NCI-H460 (cell line): ENCODE measurements at regions not wholly inside any gene's neighbourhood (a gene's known extent, or its start where the extent isn't known, plus 50 kb on each side); places are given as distances from the start of the nearest gene placed in this dataset.

Source experiments
- DNase-seq: peaks from one replicate; pipeline ENCODE4 v3.0.0-alpha.2; 2016; ENCODE audit warnings: low read depth; ENCODE audit errors: extremely low read depth

- DNase-seq, result no peak
Observed at GRCh38 chr12:27178723-27179399, 65.2 kb upstream of the STK38L start.

GRCh38 chr12:27179400-27180214, 64.5 kb upstream of the STK38L start:
- no peak for DNase-seq

GRCh38 chr12:27180906-27181505, 63.1 kb upstream of the STK38L start:
- DNase-seq, result no peak

- DNase-seq, result no peak
Observed at GRCh38 chr12:27183342-27183741, 60.7 kb upstream of the STK38L start.

- no peak for DNase-seq
Observed at GRCh38 chr12:27185234-27186021, 58.7 kb upstream of the STK38L start.

GRCh38 chr12:27186022-27186839, 57.9 kb upstream of the STK38L start:
- DNase-seq, result no peak

- DNase-seq, result no peak
Observed at GRCh38 chr12:27187697-27188096, 56.4 kb upstream of the STK38L start.

- DNase-seq, result no peak
Observed at GRCh38 chr12:27190761-27191160, 53.3 kb upstream of the STK38L start.

GRCh38 chr12:27191531-27191930, 52.6 kb upstream of the STK38L start:
- DNase-seq, result no peak

- DNase-seq, result no peak
Observed at GRCh38 chr12:27192118-27192802, 51.8 kb upstream of the STK38L start.

GRCh38 chr12:27193106-27193505, 51.0 kb upstream of the STK38L start:
- no peak for DNase-seq

GRCh38 chr12:27193854-27194544, 50.1 kb upstream of the STK38L start:
- no peak for DNase-seq
